ENCODE measurements at regions not wholly inside any gene's neighbourhood (a gene's known extent, or its start where the extent isn't known, plus 50 kb on each side); places are given as distances from the start of the nearest gene placed in this dataset.

DNA sequence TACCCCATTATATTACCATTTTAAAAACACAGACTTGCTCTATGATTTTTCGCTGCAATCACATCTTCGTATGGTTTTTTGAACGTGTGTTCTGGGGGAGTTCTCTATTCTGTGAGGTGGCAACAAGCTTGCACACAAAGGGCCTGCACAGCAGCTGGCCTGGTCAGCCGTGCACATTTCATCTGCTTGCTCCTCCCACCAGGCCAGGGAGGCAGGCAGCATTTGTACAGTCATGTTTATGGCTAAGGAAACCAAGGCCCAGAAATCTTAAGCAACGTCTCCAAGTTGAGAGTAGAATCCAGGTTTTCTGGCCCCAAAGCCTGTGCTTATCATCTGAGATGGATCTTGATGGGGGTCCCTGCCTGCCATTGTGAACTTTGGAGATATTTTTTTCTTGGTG lies 106.4 kb upstream of the SMIM21 start:
- Histone ChIP-seq H3K4me3 (no peak overlapping the region), H3K9me3 (no peaks in the 10 kb centered on the region), H3K4me1 (no peaks in the 10 kb centered on the region), H3K27me3 (ENCODE audit: low read depth) (no peaks in the 10 kb centered on the region), H3K27ac (no peak overlapping the region), H3K36me3 (no peaks in the 10 kb centered on the region)
- intact Hi-C loops (cut with DNase I): no loop called here
- ATAC-seq: no peak
- no peak for TF ChIP-seq CTCF (IDR thresholded peaks at IDR 0.05)
- DNase-seq: no peak

GRCh38 chr18:75533209-75533608 lies 105.7 kb upstream of the SMIM21 start:
- Histone ChIP-seq H3K4me1 (no peaks in the 10 kb centered on the region), H3K9me3 (no peaks in the 10 kb centered on the region), H3K36me3 (no peaks in the 10 kb centered on the region), H3K4me3 (no peak overlapping the region), H3K27ac (no peak overlapping the region), H3K27me3 (ENCODE audit: low read depth) (no peaks in the 10 kb centered on the region)
- intact Hi-C loops (cut with DNase I): no loop called here
- no peak for TF ChIP-seq CTCF (IDR thresholded peaks at IDR 0.05)
- ATAC-seq (no peak), DNase-seq (no peak)

GRCh38 chr18:75531851-75532459 lies 104.5 kb upstream of the SMIM21 start:
- intact Hi-C loops (cut with DNase I): no loop called here
- ATAC-seq (no peak), DNase-seq (no peak)
- no peak for TF ChIP-seq CTCF (IDR thresholded peaks at IDR 0.05)
- no peaks in the 10 kb centered on the region for H3K9me3 ChIP-seq
- H3K27ac ChIP-seq: no peak overlapping the region
- H3K27me3 ChIP-seq (ENCODE audit: low read depth): no peaks in the 10 kb centered on the region
- H3K4me3 ChIP-seq: no peak overlapping the region
- H3K4me1 ChIP-seq: no peaks in the 10 kb centered on the region
- H3K36me3 ChIP-seq: no peaks in the 10 kb centered on the region

DNA sequence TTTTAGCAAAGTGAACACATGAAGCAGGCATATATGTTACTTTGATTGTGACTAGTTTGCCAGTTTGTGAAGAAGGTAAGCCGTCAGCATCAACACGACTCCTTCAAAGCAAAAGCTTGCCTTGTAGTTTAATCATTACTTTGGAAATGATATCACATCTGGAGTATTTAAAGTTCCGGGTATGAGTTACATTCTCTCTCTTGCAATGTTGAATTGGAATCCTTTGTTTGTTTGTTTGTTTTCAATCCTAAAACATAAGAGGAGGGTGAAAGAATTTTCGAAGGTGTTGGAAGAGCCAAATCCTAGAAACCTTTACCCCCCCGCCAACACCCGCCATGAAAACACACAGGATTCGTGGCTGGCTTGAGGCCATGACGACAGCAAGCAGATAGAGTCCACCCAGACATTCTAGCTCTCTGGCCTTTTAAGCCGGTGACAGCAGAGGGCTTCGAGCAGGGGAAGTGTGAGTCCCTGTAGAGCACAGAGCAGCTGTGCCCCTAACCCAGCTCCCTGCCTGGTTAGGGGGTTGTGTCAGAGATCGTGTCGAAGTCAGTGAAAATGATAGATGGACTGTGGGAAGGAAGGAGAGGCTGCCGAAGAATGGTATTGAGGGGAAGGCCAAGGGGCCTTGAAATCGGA lies 103.8 kb upstream of the SMIM21 start:
- Histone ChIP-seq H3K27ac (no peak overlapping the region), H3K4me1 (no peaks in the 10 kb centered on the region), H3K36me3 (no peaks in the 10 kb centered on the region), H3K27me3 (ENCODE audit: low read depth) (no peaks in the 10 kb centered on the region), H3K9me3 (no peaks in the 10 kb centered on the region), H3K4me3 (no peak overlapping the region)
- TF ChIP-seq CTCF (IDR thresholded peaks at IDR 0.05): no peak
- DNase-seq (no peak), ATAC-seq (peak in 1 of 2 donors; percentile 29)
- intact Hi-C loops (cut with DNase I): no loop called here

GRCh38 chr18:75530566-75531211 lies 103.2 kb upstream of the SMIM21 start:
- no peaks in the 10 kb centered on the region for H3K4me1 ChIP-seq
- H3K9me3 ChIP-seq: no peaks in the 10 kb centered on the region
- intact Hi-C loops (cut with DNase I): no loop called here
- no peaks in the 10 kb centered on the region for H3K27me3 ChIP-seq (ENCODE audit: low read depth)
- TF ChIP-seq CTCF (IDR thresholded peaks at IDR 0.05): no peak
- no peaks in the 10 kb centered on the region for H3K36me3 ChIP-seq
- DNase-seq (no peak), ATAC-seq (peak; percentile 51 to 69)
- H3K27ac ChIP-seq: no peak overlapping the region
- H3K4me3 ChIP-seq: no peak overlapping the region

Measured in lower lobe of right lung (tissue), 2 donors.